ENCODE measurements at regions not wholly inside any gene's neighbourhood (a gene's known extent, or its start where the extent isn't known, plus 50 kb on each side); places are given as distances from the start of the nearest gene placed in this dataset.

DNA sequence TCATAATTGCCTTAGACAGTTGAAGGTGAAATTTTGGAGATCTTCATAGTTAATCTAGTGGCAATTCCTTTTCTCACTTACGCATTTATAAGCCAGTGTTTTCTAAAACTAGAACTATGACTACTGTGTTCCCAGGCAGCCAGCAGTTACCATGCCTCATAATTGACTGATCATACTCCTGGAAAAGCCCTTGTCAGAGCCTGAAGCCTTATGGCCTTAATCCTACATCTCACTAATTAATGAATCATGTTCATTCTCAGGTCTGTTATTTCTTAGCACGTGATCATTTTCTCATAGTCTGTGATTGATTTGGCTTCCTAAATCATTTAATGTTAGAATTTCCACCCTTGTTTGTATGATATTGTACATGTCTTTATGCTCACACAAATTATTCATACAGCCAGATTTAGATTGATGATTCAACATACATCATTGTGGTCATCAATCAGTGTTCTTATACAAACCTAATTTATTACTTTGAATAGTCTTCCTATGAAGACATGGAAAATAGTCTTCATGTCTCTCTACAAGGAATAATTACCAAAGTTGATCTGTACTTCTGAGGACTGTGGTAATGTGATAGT is 132.6 kb upstream of the ASCC3 start:
- Histone ChIP-seq H3K9me3 (ENCODE audit: insufficient read depth, low read depth, low read length) (no peaks in the 10 kb centered on the region), H3K27me3 (ENCODE audit: insufficient read depth, low read length) (no peaks in the 10 kb centered on the region), H3K4me3 (ENCODE audit: low read length) (no peak overlapping the region), H3K36me3 (ENCODE audit: insufficient read depth, low read length) (no peaks in the 10 kb centered on the region), H3K4me1 (ENCODE audit: insufficient read depth, low read length) (no peaks in the 10 kb centered on the region), H3K9ac (ENCODE audit: low read depth, low read length) (no peak overlapping the region), H3K27ac (ENCODE audit: low read depth, low read length) (no peak overlapping the region)
- 100% methylated on average over 1 of the region's 2 CpGs for WGBS

DNA sequence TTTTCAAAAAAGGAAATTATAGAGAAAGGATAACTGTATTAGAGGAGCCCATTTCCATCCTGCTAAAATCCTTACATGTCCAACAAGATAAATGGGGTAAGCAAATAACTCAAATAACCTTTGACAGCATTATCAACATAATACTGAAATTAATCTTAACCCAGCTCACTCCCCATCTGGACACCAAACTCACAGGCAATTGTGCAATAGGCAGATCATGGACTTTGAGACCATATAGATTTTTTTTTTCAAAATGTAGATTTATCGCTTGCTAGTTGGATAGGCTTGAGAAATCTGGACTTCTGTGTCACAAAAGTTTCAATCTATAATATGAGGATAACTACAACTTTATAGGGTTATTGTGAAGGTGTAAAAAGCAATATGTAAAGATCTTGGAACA is 134.4 kb upstream of the ASCC3 start:
- Histone ChIP-seq H3K4me3 (ENCODE audit: low read length) (no peak overlapping the region), H3K36me3 (ENCODE audit: insufficient read depth, low read length) (no peaks in the 10 kb centered on the region), H3K9me3 (ENCODE audit: insufficient read depth, low read depth, low read length) (no peaks in the 10 kb centered on the region), H3K27ac (ENCODE audit: low read depth, low read length) (no peak overlapping the region), H3K4me1 (ENCODE audit: insufficient read depth, low read length) (no peaks in the 10 kb centered on the region), H3K27me3 (ENCODE audit: insufficient read depth, low read length) (no peaks in the 10 kb centered on the region), H3K9ac (ENCODE audit: low read depth, low read length) (no peak overlapping the region)
- WGBS, result no CpG with 5 or more reads among the region's 1 CpG

DNA sequence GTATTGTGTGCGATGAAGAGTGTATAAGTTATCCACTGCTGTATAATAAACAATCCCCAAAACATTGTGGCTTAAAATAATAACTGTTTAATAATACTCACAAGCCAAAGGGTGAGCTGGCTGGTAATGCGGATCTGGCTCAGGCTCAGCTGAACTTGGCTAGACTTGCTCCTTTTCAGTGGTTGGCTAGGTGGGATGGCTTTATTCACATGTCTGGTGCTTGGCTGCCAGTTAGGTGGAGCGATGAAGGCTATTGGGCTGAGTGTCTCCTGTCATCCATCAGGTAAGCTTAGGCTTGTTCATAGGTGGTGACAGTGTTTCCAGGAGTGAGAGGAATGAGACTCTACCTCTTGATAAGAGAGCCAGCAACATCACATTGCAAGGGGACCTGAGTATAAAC is 135.0 kb upstream of the ASCC3 start:
- H3K27ac ChIP-seq (ENCODE audit: low read depth, low read length), result no peak overlapping the region
- no peak overlapping the region for H3K9ac ChIP-seq (ENCODE audit: low read depth, low read length)
- no peak overlapping the region for H3K4me3 ChIP-seq (ENCODE audit: low read length)
- no peaks in the 10 kb centered on the region for H3K27me3 ChIP-seq (ENCODE audit: insufficient read depth, low read length)
- H3K36me3 ChIP-seq (ENCODE audit: insufficient read depth, low read length), result no peaks in the 10 kb centered on the region
- no peaks in the 10 kb centered on the region for H3K9me3 ChIP-seq (ENCODE audit: insufficient read depth, low read depth, low read length)
- 95% methylated on average over 2 of the region's 3 CpGs for WGBS
- no peaks in the 10 kb centered on the region for H3K4me1 ChIP-seq (ENCODE audit: insufficient read depth, low read length)

DNA sequence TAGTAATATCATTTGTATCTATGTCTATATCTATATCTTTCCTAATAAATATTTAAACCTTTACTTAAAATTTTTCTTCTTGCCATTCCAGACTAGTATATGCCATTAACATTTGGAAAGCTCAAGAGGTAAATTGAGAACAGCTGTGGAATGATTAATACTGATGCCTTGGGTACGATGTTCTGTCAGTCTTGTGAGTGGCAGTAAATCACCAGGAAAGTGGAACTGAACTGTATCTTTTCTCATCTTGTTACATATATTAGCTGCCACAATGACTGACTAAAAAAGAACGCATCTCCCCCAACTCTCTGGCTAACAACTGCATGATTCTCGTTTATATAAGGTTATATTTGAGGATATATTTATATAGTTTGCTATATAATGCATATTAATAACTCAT is 137.0 kb upstream of the ASCC3 start:
- WGBS, result 95% methylated on average over 2 of the region's 3 CpGs

DNA sequence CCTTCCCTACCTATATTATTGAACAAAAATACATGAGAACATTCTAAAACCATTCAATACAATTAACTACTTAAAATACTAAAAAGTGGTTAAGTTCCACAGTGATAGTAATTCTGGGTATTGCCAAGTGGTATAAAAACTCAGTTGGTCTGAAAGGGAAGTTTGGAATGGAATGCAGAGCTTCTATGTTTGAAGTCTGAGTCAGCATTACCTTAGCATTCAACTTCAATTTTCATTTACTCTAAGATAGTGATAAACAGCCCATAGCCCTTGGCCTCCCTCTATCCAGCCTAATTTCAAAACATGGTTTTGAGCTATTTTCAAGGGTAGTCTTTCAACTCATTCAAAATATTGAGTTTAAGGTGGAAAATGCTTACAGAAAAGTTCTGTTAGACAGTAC is 140.4 kb upstream of the ASCC3 start:
- H3K36me3 ChIP-seq (ENCODE audit: insufficient read depth, low read length), result no peaks in the 10 kb centered on the region
- H3K4me3 ChIP-seq (ENCODE audit: low read length), result no peak overlapping the region
- no peaks in the 10 kb centered on the region for H3K4me1 ChIP-seq (ENCODE audit: insufficient read depth, low read length)
- no peak overlapping the region for H3K9ac ChIP-seq (ENCODE audit: low read depth, low read length)
- H3K9me3 ChIP-seq (ENCODE audit: insufficient read depth, low read depth, low read length), result peaks cover 9% of the 10 kb centered on the region
- no peak overlapping the region for H3K27ac ChIP-seq (ENCODE audit: low read depth, low read length)
- no peaks in the 10 kb centered on the region for H3K27me3 ChIP-seq (ENCODE audit: insufficient read depth, low read length)

More for the DNA sequence above, 137.0 kb upstream of the ASCC3 start:
- no peaks in the 10 kb centered on the region for H3K27me3 ChIP-seq (ENCODE audit: insufficient read depth, low read length)
- no peak overlapping the region for H3K9ac ChIP-seq (ENCODE audit: low read depth, low read length)
- no peaks in the 10 kb centered on the region for H3K36me3 ChIP-seq (ENCODE audit: insufficient read depth, low read length)
- no peaks in the 10 kb centered on the region for H3K4me1 ChIP-seq (ENCODE audit: insufficient read depth, low read length)
- no peaks in the 10 kb centered on the region for H3K9me3 ChIP-seq (ENCODE audit: insufficient read depth, low read depth, low read length)
- no peak overlapping the region for H3K4me3 ChIP-seq (ENCODE audit: low read length)
- H3K27ac ChIP-seq (ENCODE audit: low read depth, low read length), result no peak overlapping the region

DNA sequence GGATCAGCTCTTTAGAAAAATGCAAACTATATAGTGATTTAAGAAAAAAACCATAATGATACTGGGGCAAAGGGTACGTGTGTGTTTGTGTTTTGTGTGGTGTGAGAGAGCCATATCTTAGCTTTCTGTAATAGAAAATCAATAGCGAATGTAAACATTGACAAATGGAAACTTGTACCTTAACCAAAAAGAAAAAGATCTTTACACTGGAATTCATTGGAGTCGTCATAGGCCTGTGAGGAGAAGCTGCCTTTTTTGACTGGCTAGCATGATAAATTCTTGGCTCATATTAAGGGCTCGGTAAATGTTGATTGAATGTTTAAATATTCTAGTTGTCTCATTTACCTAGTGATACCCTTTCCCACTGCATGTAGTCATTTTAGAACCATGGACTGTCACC is 161.8 kb upstream of the ASCC3 start:
- Histone ChIP-seq H3K36me3 (ENCODE audit: insufficient read depth, low read length) (no peaks in the 10 kb centered on the region), H3K27me3 (ENCODE audit: insufficient read depth, low read length) (no peaks in the 10 kb centered on the region), H3K4me1 (ENCODE audit: insufficient read depth, low read length) (no peaks in the 10 kb centered on the region), H3K9ac (ENCODE audit: low read depth, low read length) (no peak overlapping the region), H3K9me3 (ENCODE audit: insufficient read depth, low read depth, low read length) (no peaks in the 10 kb centered on the region), H3K27ac (ENCODE audit: low read depth, low read length) (no peak overlapping the region), H3K4me3 (ENCODE audit: low read length) (no peak overlapping the region)
- 95% methylated on average over 4 of the region's 4 CpGs for WGBS

- Histone ChIP-seq H3K36me3 (ENCODE audit: insufficient read depth, low read length) (no peaks in the 10 kb centered on the region), H3K27ac (ENCODE audit: low read depth, low read length) (no peak overlapping the region), H3K9ac (ENCODE audit: low read depth, low read length) (no peak overlapping the region), H3K4me1 (ENCODE audit: insufficient read depth, low read length) (no peaks in the 10 kb centered on the region), H3K4me3 (ENCODE audit: low read length) (no peak overlapping the region), H3K27me3 (ENCODE audit: insufficient read depth, low read length) (no peaks in the 10 kb centered on the region), H3K9me3 (ENCODE audit: insufficient read depth, low read depth, low read length) (peaks cover 3% of the 10 kb centered on the region; the same call in 1 of the 2 replicates)
- WGBS, result 81% methylated on average over 1 of the region's 1 CpG
These were observed 177.2 kb upstream of the ASCC3 start for GRCh38 chr6:101058296-101058695.

- Histone ChIP-seq H3K27me3 (ENCODE audit: insufficient read depth, low read length) (no peaks in the 10 kb centered on the region), H3K4me1 (ENCODE audit: insufficient read depth, low read length) (no peaks in the 10 kb centered on the region), H3K27ac (ENCODE audit: low read depth, low read length) (no peak overlapping the region), H3K9ac (ENCODE audit: low read depth, low read length) (no peak overlapping the region), H3K4me3 (ENCODE audit: low read length) (no peak overlapping the region), H3K9me3 (ENCODE audit: insufficient read depth, low read depth, low read length) (no peaks in the 10 kb centered on the region), H3K36me3 (ENCODE audit: insufficient read depth, low read length) (no peaks in the 10 kb centered on the region)
- 96% methylated on average over 12 of the region's 12 CpGs for WGBS
These were observed 185.4 kb upstream of the ASCC3 start for GRCh38 chr6:101066481-101066880.

DNA sequence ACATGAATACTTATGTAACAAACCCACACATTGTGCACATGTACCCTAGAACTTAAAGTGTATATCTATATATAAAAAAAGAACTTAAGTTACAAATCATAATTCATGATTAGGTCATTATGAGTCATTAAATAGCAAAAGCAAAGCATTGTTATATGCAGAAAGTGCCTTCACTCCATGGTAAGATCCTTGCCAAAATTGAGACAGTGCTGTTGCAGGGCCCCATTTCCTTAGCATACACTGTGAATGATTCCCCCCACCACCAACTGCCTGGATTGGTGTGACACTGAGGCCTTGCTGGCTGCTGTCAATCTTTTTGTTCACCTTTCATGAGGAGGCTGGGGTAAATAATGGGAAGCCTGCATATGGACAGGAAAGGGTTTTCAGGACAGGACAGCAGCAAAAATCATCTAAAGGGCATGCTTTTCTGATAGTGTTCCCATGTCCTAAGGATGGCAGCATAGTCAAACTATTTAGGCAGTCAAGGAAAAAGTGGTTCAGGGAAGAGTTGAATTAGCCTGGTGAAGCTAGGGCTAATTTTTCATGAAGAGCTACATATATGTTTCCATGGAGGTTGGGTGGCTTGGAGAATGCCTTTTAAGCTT is 188.2 kb upstream of the ASCC3 start:
- Histone ChIP-seq H3K27me3 (ENCODE audit: insufficient read depth, low read length) (no peaks in the 10 kb centered on the region), H3K27ac (ENCODE audit: low read depth, low read length) (no peak overlapping the region), H3K4me3 (ENCODE audit: low read length) (no peak overlapping the region), H3K9me3 (ENCODE audit: insufficient read depth, low read depth, low read length) (no peaks in the 10 kb centered on the region), H3K9ac (ENCODE audit: low read depth, low read length) (no peak overlapping the region), H3K4me1 (ENCODE audit: insufficient read depth, low read length) (no peaks in the 10 kb centered on the region), H3K36me3 (ENCODE audit: insufficient read depth, low read length) (no peaks in the 10 kb centered on the region)

GRCh38 chr6:101070044-101070608 is 189.0 kb upstream of the ASCC3 start:
- no peaks in the 10 kb centered on the region for H3K36me3 ChIP-seq (ENCODE audit: insufficient read depth, low read length)
- no peak overlapping the region for H3K9ac ChIP-seq (ENCODE audit: low read depth, low read length)
- H3K27ac ChIP-seq (ENCODE audit: low read depth, low read length), result no peak overlapping the region
- WGBS, result 95% methylated on average over 23 of the region's 23 CpGs
- no peaks in the 10 kb centered on the region for H3K9me3 ChIP-seq (ENCODE audit: insufficient read depth, low read depth, low read length)
- no peaks in the 10 kb centered on the region for H3K4me1 ChIP-seq (ENCODE audit: insufficient read depth, low read length)
- no peak overlapping the region for H3K4me3 ChIP-seq (ENCODE audit: low read length)
- no peaks in the 10 kb centered on the region for H3K27me3 ChIP-seq (ENCODE audit: insufficient read depth, low read length)

GRCh38 chr6:101077344-101077743 is 196.2 kb upstream of the ASCC3 start:
- H3K36me3 ChIP-seq (ENCODE audit: insufficient read depth, low read length), result no peaks in the 10 kb centered on the region
- no peak overlapping the region for H3K27ac ChIP-seq (ENCODE audit: low read depth, low read length)
- H3K9ac ChIP-seq (ENCODE audit: low read depth, low read length), result no peak overlapping the region
- H3K27me3 ChIP-seq (ENCODE audit: insufficient read depth, low read length), result no peaks in the 10 kb centered on the region
- no peak overlapping the region for H3K4me3 ChIP-seq (ENCODE audit: low read length)
- peaks cover 13% of the 10 kb centered on the region for H3K9me3 ChIP-seq (ENCODE audit: insufficient read depth, low read depth, low read length)
- H3K4me1 ChIP-seq (ENCODE audit: insufficient read depth, low read length), result no peaks in the 10 kb centered on the region

Data from HUES64 (cell line).